SH-SY5Y (cell line): ENCODE measurements at regions not wholly inside any gene's neighbourhood (a gene's known extent, or its start where the extent isn't known, plus 50 kb on each side); places are given as distances from the start of the nearest gene placed in this dataset.

ENCODE experiments used
- GATA2 ChIP-seq: IDR thresholded peaks from 2 replicates; pipeline ENCODE4 v1.6.1; 2011; ENCODE audit warnings: mild to moderate bottlenecking, low read depth, low read length
- GATA3 ChIP-seq: IDR thresholded peaks from 2 replicates; pipeline ENCODE4 v1.6.1; 2011; ENCODE audit warnings: low read depth, mild to moderate bottlenecking, low read length, moderate library complexity

- TF ChIP-seq GATA3 (no peak), GATA2 (no peak)
These were observed 169.2 kb upstream of the MYCN start for GRCh38 chr2:15771124-15771523.
